Calu3 (cell line): ENCODE measurements at regions not wholly inside any gene's neighbourhood (a gene's known extent, or its start where the extent isn't known, plus 50 kb on each side); places are given as distances from the start of the nearest gene placed in this dataset.

ENCODE experiments used
- BruUV-seq: library from RNA; stranded (reverse); fragments of 400-500 nt; replicated peaks from 2 replicates; lab custom pipeline; 2021; lab: Mats Ljungman, UMichigan
- CTCF ChIA-PET: fragments of 300-600 bp; sonication (Branson Sonifier 250); formaldehyde crosslinking; loops from one replicate; lab custom pipeline; 2022; ENCODE audit warnings: antibody characterized with exemption; lab: Charles Lee
- DNase-seq: peaks from one replicate; pipeline ENCODE4 v3.0.0; 2022
- H3K27ac Mint-ChIP-seq: one replicate; pipeline ENCODE4 v1.8.0; 2022; ENCODE audit warnings: mixed read lengths; ENCODE audit not compliant: unreplicated experiment
- H3K27me3 Mint-ChIP-seq: one replicate; pipeline ENCODE4 v1.8.0; 2022; ENCODE audit warnings: mixed read lengths; ENCODE audit not compliant: unreplicated experiment
- H3K36me3 Mint-ChIP-seq: one replicate; pipeline ENCODE4 v1.8.0; 2022; ENCODE audit warnings: mild to moderate bottlenecking, moderate library complexity, mixed read lengths; ENCODE audit not compliant: insufficient read depth, unreplicated experiment
- H3K4me1 Mint-ChIP-seq: one replicate; pipeline ENCODE4 v1.8.0; 2022; ENCODE audit warnings: mild to moderate bottlenecking, low read depth, mixed read lengths; ENCODE audit not compliant: unreplicated experiment
- H3K4me3 Mint-ChIP-seq: one replicate; pipeline ENCODE4 v1.8.0; 2022; ENCODE audit warnings: mild to moderate bottlenecking, low read depth, moderate library complexity, mixed read lengths; ENCODE audit not compliant: unreplicated experiment
- H3K9me3 Mint-ChIP-seq: one replicate; pipeline ENCODE4 v1.8.0; 2022; ENCODE audit warnings: low read depth, mixed read lengths; ENCODE audit not compliant: unreplicated experiment
- CTCF ChIP-seq: fragments of 200-600 bp; IDR thresholded peaks from one replicate; pipeline ENCODE4 v1.8.0; 2022; ENCODE audit warnings: antibody characterized with exemption; ENCODE audit not compliant: unreplicated experiment
- intact Hi-C: fragments of 100-400 bp; cut with micrococcal nuclease; formaldehyde crosslinking; loops from one replicate; pipeline ENCODE4 v1.10.0; 2022; ENCODE audit not compliant: unreplicated experiment

GRCh38 chr2:6423157-6423556 is 442.6 kb downstream of the CMPK2 start:
- H3K27ac Mint-ChIP-seq, result no peak overlapping the region
- intact Hi-C loops, result no loop called here
- no peaks in the 10 kb centered on the region for H3K4me1 Mint-ChIP-seq
- H3K36me3 Mint-ChIP-seq, result no peaks in the 10 kb centered on the region
- H3K9me3 Mint-ChIP-seq, result peaks cover 7% of the 10 kb centered on the region
- no TSS peak for BruUV-seq
- H3K27me3 Mint-ChIP-seq, result no peaks in the 10 kb centered on the region
- no peak for TF ChIP-seq CTCF
- CTCF ChIA-PET, result no interaction called here
- no peak for DNase-seq
- no peak overlapping the region for H3K4me3 Mint-ChIP-seq

GRCh38 chr2:6423944-6424343 is 441.8 kb downstream of the CMPK2 start:
- no peak overlapping the region for H3K27ac Mint-ChIP-seq
- peaks cover 3% of the 10 kb centered on the region for H3K9me3 Mint-ChIP-seq
- no peaks in the 10 kb centered on the region for H3K36me3 Mint-ChIP-seq
- DNase-seq, result no peak
- no TSS peak for BruUV-seq
- no peak for TF ChIP-seq CTCF
- CTCF ChIA-PET, result no interaction called here
- intact Hi-C loops, result no loop called here
- no peak overlapping the region for H3K4me3 Mint-ChIP-seq
- H3K4me1 Mint-ChIP-seq, result no peaks in the 10 kb centered on the region
- H3K27me3 Mint-ChIP-seq, result no peaks in the 10 kb centered on the region

- no peak overlapping the region for H3K4me3 Mint-ChIP-seq
- intact Hi-C loops, result no loop called here
- H3K36me3 Mint-ChIP-seq, result no peaks in the 10 kb centered on the region
- no peak overlapping the region for H3K27ac Mint-ChIP-seq
- CTCF ChIA-PET, result no interaction called here
- BruUV-seq, result no TSS peak
- H3K9me3 Mint-ChIP-seq, result peaks cover 7% of the 10 kb centered on the region
- no peaks in the 10 kb centered on the region for H3K27me3 Mint-ChIP-seq
- H3K4me1 Mint-ChIP-seq, result no peaks in the 10 kb centered on the region
- no peak for DNase-seq
- no peak for TF ChIP-seq CTCF
Measured at GRCh38 chr2:6425032-6425431, 440.7 kb downstream of the CMPK2 start.

- no peak for DNase-seq
- H3K27ac Mint-ChIP-seq, result no peak overlapping the region
- TF ChIP-seq CTCF, result no peak
- no TSS peak for BruUV-seq
- no peak overlapping the region for H3K4me3 Mint-ChIP-seq
- CTCF ChIA-PET, result no interaction called here
- H3K36me3 Mint-ChIP-seq, result no peaks in the 10 kb centered on the region
- no peaks in the 10 kb centered on the region for H3K27me3 Mint-ChIP-seq
- intact Hi-C loops, result no loop called here
- peaks cover 14% of the 10 kb centered on the region for H3K9me3 Mint-ChIP-seq
- no peaks in the 10 kb centered on the region for H3K4me1 Mint-ChIP-seq
Measured at GRCh38 chr2:6429210-6429986, 436.3 kb downstream of the CMPK2 start.
